Mesenchymal stem cell (in vitro differentiated cells and primary cell): ENCODE measurements at regions not wholly inside any gene's neighbourhood (a gene's known extent, or its start where the extent isn't known, plus 50 kb on each side); places are given as distances from the start of the nearest gene placed in this dataset.

Experiments used
- DNase-seq: peaks from one replicate; pipeline ENCODE4 v3.0.0-alpha.2; 2013
- H2AFZ ChIP-seq: one replicate; pipeline ENCODE4 v1.6.1; 2013; ENCODE audit warnings: low read depth, mild to moderate bottlenecking, control low read depth, inconsistent platforms, low read length, moderate library complexity
- H2AK5ac ChIP-seq: 2 replicates; pipeline ENCODE4 v1.6.1; 2013; ENCODE audit warnings: low read length, moderate library complexity, mild to moderate bottlenecking, inconsistent platforms; ENCODE audit not compliant: severe bottlenecking
- H2BK120ac ChIP-seq: one replicate; pipeline ENCODE4 v1.6.1; 2013; ENCODE audit warnings: low read depth, mild to moderate bottlenecking, inconsistent platforms, low read length, moderate library complexity
- H2BK12ac ChIP-seq, 2 experiments: one replicate each; pipeline ENCODE4 v1.6.1; 2013; ENCODE audit warnings: inconsistent platforms in 2 of 2, low read length in 2 of 2, mild to moderate bottlenecking in 2 of 2, moderate library complexity in 2 of 2, control low read depth in 1 of 2
- H2BK15ac ChIP-seq: one replicate; pipeline ENCODE4 v1.6.1; 2013; ENCODE audit warnings: mild to moderate bottlenecking, low read depth, inconsistent platforms; ENCODE audit not compliant: poor library complexity, severe bottlenecking
- H2BK5ac ChIP-seq: 2 replicates; pipeline ENCODE4 v1.6.1; 2013; ENCODE audit warnings: low read depth, mild to moderate bottlenecking, low read length, control low read depth, inconsistent platforms; ENCODE audit not compliant: poor library complexity, severe bottlenecking
- H3K14ac ChIP-seq, 2 experiments: one replicate each; pipeline ENCODE4 v1.6.1; 2013; ENCODE audit warnings: inconsistent platforms in 2 of 2, low read length in 2 of 2, control low read depth in 1 of 2, mild to moderate bottlenecking in 1 of 2, moderate library complexity in 1 of 2
- H3K18ac ChIP-seq, 2 experiments: one replicate each; pipeline ENCODE4 v1.6.1; 2013; ENCODE audit warnings: inconsistent platforms in 2 of 2, low read length in 2 of 2, control low read depth in 1 of 2, low read depth in 1 of 2, mild to moderate bottlenecking in 1 of 2
- H3K23ac ChIP-seq, 2 experiments: one replicate each; pipeline ENCODE4 v1.6.1; 2013; ENCODE audit warnings: inconsistent platforms in 2 of 2, low read length in 2 of 2, mild to moderate bottlenecking in 2 of 2, moderate library complexity in 2 of 2, control low read depth in 1 of 2
- H3K27ac ChIP-seq: 2 replicates; pipeline ENCODE4 v1.5.1; 2013; ENCODE audit warnings: mild to moderate bottlenecking, moderate library complexity, low read length, control low read depth, inconsistent platforms; ENCODE audit not compliant: poor library complexity, severe bottlenecking
- H3K27me3 ChIP-seq, 2 experiments: 2 replicates each; pipeline versions ENCODE4 v1.6.1 to v1.7.0; 2013; ENCODE audit warnings: low read length in 2 of 2, mild to moderate bottlenecking in 2 of 2, moderate library complexity in 2 of 2, control low read depth in 1 of 2, inconsistent platforms in 1 of 2; ENCODE audit not compliant: control insufficient read depth in 1 of 2, insufficient read depth in 1 of 2
- H3K36me3 ChIP-seq, 2 experiments: 2 replicates each; pipeline versions ENCODE4 v1.6.1 to v1.7.0; 2013; ENCODE audit warnings: low read length in 2 of 2, control low read depth in 1 of 2, inconsistent platforms in 1 of 2, low read depth in 1 of 2, mild to moderate bottlenecking in 1 of 2; ENCODE audit not compliant: insufficient read depth in 2 of 2, control insufficient read depth in 1 of 2
- H3K4ac ChIP-seq, 2 experiments: one replicate each; pipeline ENCODE4 v1.6.1; 2013; ENCODE audit warnings: inconsistent platforms in 2 of 2, low read length in 2 of 2, mild to moderate bottlenecking in 2 of 2, moderate library complexity in 2 of 2, control low read depth in 1 of 2, low read depth in 1 of 2
- H3K4me1 ChIP-seq: 2 replicates; pipeline ENCODE4 v1.6.1; 2013; ENCODE audit warnings: low read depth, low read length, control low read depth; ENCODE audit not compliant: control insufficient read depth, insufficient read depth
- H3K4me2 ChIP-seq: 2 replicates; pipeline ENCODE4 v1.6.1; 2013; ENCODE audit warnings: low read length, mild to moderate bottlenecking, inconsistent platforms; ENCODE audit not compliant: poor library complexity, severe bottlenecking
- H3K4me3 ChIP-seq, 2 experiments: 2 replicates each; pipeline versions ENCODE4 v1.5.1 to v1.7.0; 2013; ENCODE audit warnings: low read length in 2 of 2, mild to moderate bottlenecking in 2 of 2, control low read depth in 1 of 2, low read depth in 1 of 2; ENCODE audit not compliant: insufficient read depth in 1 of 2
- H3K79me1 ChIP-seq: replicated peaks from 2 replicates; pipeline ENCODE4 v1.6.1; 2013; ENCODE audit warnings: mild to moderate bottlenecking, control low read depth, low read length, inconsistent platforms; ENCODE audit not compliant: poor library complexity, severe bottlenecking
- H3K9ac ChIP-seq: 2 replicates; pipeline ENCODE4 v1.7.0; 2013; ENCODE audit warnings: mild to moderate bottlenecking, low read length, moderate library complexity
- H3K9me3 ChIP-seq: 2 replicates; pipeline ENCODE4 v1.7.0; 2013; ENCODE audit warnings: mild to moderate bottlenecking, low read length; ENCODE audit not compliant: control insufficient read depth
- H4K8ac ChIP-seq: one replicate; pipeline ENCODE4 v1.6.1; 2013; ENCODE audit warnings: inconsistent platforms, mild to moderate bottlenecking, low read length, moderate library complexity
- H4K91ac ChIP-seq: one replicate; pipeline ENCODE4 v1.6.1; 2013; ENCODE audit warnings: mild to moderate bottlenecking, low read length, inconsistent platforms
- WGBS: methylation state at CpG from one replicate; pipeline ENCODE4 v1.1.7; 2013; ENCODE audit warnings: mixed read lengths; 5-methylcytosine and 5-hydroxymethylcytosine counted together

DNA sequence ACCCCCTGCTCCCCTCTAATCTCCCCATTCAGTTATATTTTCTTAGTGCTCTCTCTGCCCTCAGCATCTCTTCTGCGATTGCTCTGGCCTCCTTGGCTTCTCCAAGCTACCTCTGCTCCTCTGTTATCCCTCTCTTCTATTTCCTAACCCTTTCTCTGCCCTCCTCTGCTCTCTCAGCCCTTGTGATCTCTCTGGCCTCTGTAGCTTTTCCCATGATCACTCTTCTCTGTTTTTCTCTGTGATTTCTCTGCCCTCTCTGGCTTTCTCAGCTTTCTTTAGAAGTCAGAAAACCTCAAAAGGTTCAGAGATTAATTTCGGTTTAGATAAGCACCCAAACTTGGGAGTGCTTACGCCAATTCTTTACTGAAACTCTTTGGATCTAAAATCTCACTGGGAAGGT, 795.0 kb downstream of the DIAPH3 start:
- H2AK5ac ChIP-seq, result no peak overlapping the region
- H4K91ac ChIP-seq, result no peak overlapping the region
- H3K4ac ChIP-seq, result no peak overlapping the region
- H3K14ac ChIP-seq, result no peak overlapping the region
- H3K23ac ChIP-seq, result no peak overlapping the region
- H2BK120ac ChIP-seq, result no peak overlapping the region
- H3K4me3 ChIP-seq, result no peak overlapping the region
- H3K18ac ChIP-seq, result no peak overlapping the region
- H3K9me3 ChIP-seq, result no peaks in the 10 kb centered on the region
- H3K36me3 ChIP-seq, result no peaks in the 10 kb centered on the region
- no peaks in the 10 kb centered on the region for H3K27me3 ChIP-seq
- no peak overlapping the region for H2BK5ac ChIP-seq
- no peaks in the 10 kb centered on the region for H3K4me1 ChIP-seq
- H2AFZ ChIP-seq, result no peak overlapping the region
- no peak overlapping the region for H4K8ac ChIP-seq
- no peaks in the 10 kb centered on the region for H3K79me1 ChIP-seq
- no peak overlapping the region for H3K4me2 ChIP-seq
- H3K27ac ChIP-seq, result no peak overlapping the region
- H2BK12ac ChIP-seq, result no peak overlapping the region
- H2BK15ac ChIP-seq, result no peak overlapping the region
- no peak for DNase-seq
- no peak overlapping the region for H3K9ac ChIP-seq
- WGBS, result 85% methylated on average over 3 of the region's 3 CpGs

DNA sequence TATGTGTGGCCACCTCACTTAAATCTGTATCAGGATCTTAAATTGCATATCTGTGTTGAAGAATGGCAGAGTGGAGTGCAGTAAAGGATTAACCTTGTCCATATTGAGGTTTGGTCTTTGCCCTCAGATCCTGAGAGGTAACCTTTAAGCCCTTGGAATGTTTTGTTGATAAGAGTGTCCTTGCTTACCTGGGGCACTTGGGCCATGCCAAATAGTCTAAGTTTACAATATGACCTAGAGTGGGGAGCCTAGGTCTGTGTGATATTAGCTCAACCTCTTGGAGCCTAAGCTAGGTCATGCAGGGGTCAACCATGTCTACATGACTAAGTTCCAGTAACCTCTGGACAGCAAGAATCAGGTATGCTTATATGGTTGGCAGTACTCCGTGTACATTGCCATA, 792.5 kb downstream of the DIAPH3 start:
- no peak for DNase-seq
- no peak overlapping the region for H4K8ac ChIP-seq
- no peaks in the 10 kb centered on the region for H3K4me1 ChIP-seq
- no peak overlapping the region for H3K14ac ChIP-seq
- H3K23ac ChIP-seq, result no peak overlapping the region
- no peak overlapping the region for H2AK5ac ChIP-seq
- H3K18ac ChIP-seq, result no peak overlapping the region
- H2BK15ac ChIP-seq, result no peak overlapping the region
- H3K79me1 ChIP-seq, result no peaks in the 10 kb centered on the region
- WGBS, result 100% methylated on average over 1 of the region's 1 CpG
- H4K91ac ChIP-seq, result no peak overlapping the region
- no peak overlapping the region for H3K9ac ChIP-seq
- H3K9me3 ChIP-seq, result no peaks in the 10 kb centered on the region
- no peak overlapping the region for H3K4me3 ChIP-seq
- H3K4ac ChIP-seq, result no peak overlapping the region
- no peak overlapping the region for H2BK5ac ChIP-seq
- H3K4me2 ChIP-seq, result no peak overlapping the region
- no peak overlapping the region for H2AFZ ChIP-seq
- peaks cover 0 to 8% of the 10 kb centered on the region in 2 experiments for H3K27me3 ChIP-seq
- no peaks in the 10 kb centered on the region for H3K36me3 ChIP-seq
- H3K27ac ChIP-seq, result no peak overlapping the region
- no peak overlapping the region for H2BK120ac ChIP-seq
- H2BK12ac ChIP-seq, result no peak overlapping the region

DNA sequence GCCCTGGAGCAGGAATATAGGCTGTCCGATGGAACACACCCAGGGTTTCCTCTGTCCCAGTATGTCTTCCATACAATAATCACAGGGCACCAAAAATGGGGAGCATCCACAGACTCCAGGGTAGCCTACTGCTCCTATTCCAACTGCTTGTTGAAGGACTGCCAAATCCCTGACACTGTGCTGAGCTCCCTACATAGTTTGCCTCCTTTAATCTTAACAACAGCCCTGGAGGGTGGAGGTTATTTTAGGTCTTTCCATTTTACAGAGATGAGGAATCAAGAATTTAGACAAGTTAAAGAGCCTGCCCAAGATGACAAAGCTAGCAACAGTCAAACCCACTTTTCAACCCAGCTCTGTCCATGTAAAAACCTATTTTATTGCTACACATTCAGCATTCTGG, 790.4 kb downstream of the DIAPH3 start:
- Histone ChIP-seq H2AK5ac (no peak overlapping the region), H3K4me2 (no peak overlapping the region), H2BK12ac (no peak overlapping the region), H2BK120ac (no peak overlapping the region), H3K4ac (no peak overlapping the region), H2AFZ (no peak overlapping the region), H3K18ac (no peak overlapping the region), H4K8ac (no peak overlapping the region), H3K23ac (no peak overlapping the region), H3K4me1 (no peaks in the 10 kb centered on the region), H3K4me3 (no peak overlapping the region), H2BK5ac (no peak overlapping the region), H3K36me3 (no peaks in the 10 kb centered on the region), H3K79me1 (no peaks in the 10 kb centered on the region), H3K27ac (no peak overlapping the region), H3K27me3 (peaks cover 0 to 8% of the 10 kb centered on the region in 2 experiments), H3K9ac (no peak overlapping the region), H2BK15ac (no peak overlapping the region), H4K91ac (no peak overlapping the region), H3K14ac (no peak overlapping the region), H3K9me3 (no peaks in the 10 kb centered on the region)
- 79% methylated on average over 1 of the region's 1 CpG for WGBS
- DNase-seq, result no peak

DNA sequence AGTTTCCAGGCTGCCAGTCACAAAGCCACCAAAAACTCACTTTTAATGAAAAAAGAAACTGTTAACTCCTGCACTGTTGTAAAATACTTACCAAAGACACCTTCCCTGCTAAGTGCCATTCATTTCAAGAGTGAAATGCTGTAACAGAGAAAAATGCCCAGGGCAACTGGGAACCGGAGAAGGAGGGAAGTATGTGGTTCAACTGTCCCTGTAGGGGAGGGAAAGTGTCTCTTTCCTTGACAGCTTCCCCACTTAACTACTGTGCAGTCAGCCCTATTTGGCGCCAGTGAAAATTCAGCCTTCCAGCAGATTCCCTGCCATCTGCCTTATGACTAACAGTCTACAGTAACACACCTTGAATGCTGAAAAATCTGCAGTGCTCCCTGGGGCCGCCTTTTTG, 789.0 kb downstream of the DIAPH3 start:
- Histone ChIP-seq H3K23ac (no peak overlapping the region), H2BK12ac (no peak overlapping the region), H4K91ac (no peak overlapping the region), H3K9me3 (peaks cover 2% of the 10 kb centered on the region), H3K4me1 (no peaks in the 10 kb centered on the region), H3K9ac (no peak overlapping the region), H3K36me3 (no peaks in the 10 kb centered on the region), H3K4me3 (no peak overlapping the region), H4K8ac (no peak overlapping the region), H3K27ac (no peak overlapping the region), H2BK120ac (no peak overlapping the region), H3K79me1 (no peaks in the 10 kb centered on the region), H3K4me2 (no peak overlapping the region), H2BK15ac (no peak overlapping the region), H3K27me3 (peaks cover 0 to 8% of the 10 kb centered on the region in 2 experiments), H3K18ac (no peak overlapping the region), H2AFZ (no peak overlapping the region), H3K4ac (no peak overlapping the region), H2AK5ac (no peak overlapping the region), H2BK5ac (no peak overlapping the region), H3K14ac (no peak overlapping the region)
- WGBS, result 100% methylated on average over 1 of the region's 3 CpGs
- no peak for DNase-seq
